ENCODE measurements at regions not wholly inside any gene's neighbourhood (a gene's known extent, or its start where the extent isn't known, plus 50 kb on each side); places are given as distances from the start of the nearest gene placed in this dataset.

GRCh38 chr3:13205567-13206143 lies 132.4 kb upstream of the IQSEC1 start:
- no peak overlapping the region for H2AFZ ChIP-seq (ENCODE audit: low read depth, low read length)
- no peaks in the 10 kb centered on the region for H3K79me2 ChIP-seq (ENCODE audit: low read length)
- H3K27ac ChIP-seq (ENCODE audit: low read length), result no peak overlapping the region
- no peaks in the 10 kb centered on the region for H4K20me1 ChIP-seq (ENCODE audit: insufficient read depth, low read length)
- no peaks in the 10 kb centered on the region for H3K4me1 ChIP-seq (ENCODE audit: low read length)
- no peak overlapping the region for H3K4me3 ChIP-seq (ENCODE audit: low read length)
- peaks cover 59% of the 10 kb centered on the region for H3K27me3 ChIP-seq (ENCODE audit: low read depth, low read length)
- no peak overlapping the region for H3K4me2 ChIP-seq (ENCODE audit: low read length)
- H3K9ac ChIP-seq (ENCODE audit: low read length), result no peak overlapping the region
- H3K9me3 ChIP-seq (ENCODE audit: insufficient read depth, low read length), result no peaks in the 10 kb centered on the region
- H3K36me3 ChIP-seq (replicated peaks; ENCODE audit: low read depth, low read length), result no peaks in the 10 kb centered on the region
- TF ChIP-seq CTCF (IDR thresholded peaks at IDR 0.05; ENCODE audit: low read depth, low read length), result no peak
- TF ChIP-seq EZH2phosphoT487 (IDR thresholded peaks at IDR 0.05; ENCODE audit: low read depth), result no peak

- H3K4me3 ChIP-seq (ENCODE audit: low read length), result no peak overlapping the region
- no peak overlapping the region for H3K4me2 ChIP-seq (ENCODE audit: low read length)
- H3K27ac ChIP-seq (ENCODE audit: low read length), result no peak overlapping the region
- H3K36me3 ChIP-seq (replicated peaks; ENCODE audit: low read depth, low read length), result no peaks in the 10 kb centered on the region
- H3K4me1 ChIP-seq (ENCODE audit: low read length), result no peaks in the 10 kb centered on the region
- H3K79me2 ChIP-seq (ENCODE audit: low read length), result no peaks in the 10 kb centered on the region
- no peaks in the 10 kb centered on the region for H3K9me3 ChIP-seq (ENCODE audit: insufficient read depth, low read length)
- no peak for TF ChIP-seq EZH2phosphoT487 (IDR thresholded peaks at IDR 0.05; ENCODE audit: low read depth)
- TF ChIP-seq CTCF (IDR thresholded peaks at IDR 0.05; ENCODE audit: low read depth, low read length), result no peak
- peaks cover 59% of the 10 kb centered on the region for H3K27me3 ChIP-seq (ENCODE audit: low read depth, low read length)
- no peak overlapping the region for H3K9ac ChIP-seq (ENCODE audit: low read length)
- H4K20me1 ChIP-seq (ENCODE audit: insufficient read depth, low read length), result no peaks in the 10 kb centered on the region
- H2AFZ ChIP-seq (ENCODE audit: low read depth, low read length), result no peak overlapping the region
Measured at GRCh38 chr3:13204177-13204581, 130.9 kb upstream of the IQSEC1 start.

GRCh38 chr3:13203398-13204176 lies 130.4 kb upstream of the IQSEC1 start:
- no peaks in the 10 kb centered on the region for H4K20me1 ChIP-seq (ENCODE audit: insufficient read depth, low read length)
- TF ChIP-seq EZH2phosphoT487 (IDR thresholded peaks at IDR 0.05; ENCODE audit: low read depth), result no peak
- TF ChIP-seq CTCF (IDR thresholded peaks at IDR 0.05; ENCODE audit: low read depth, low read length), result no peak

GRCh38 chr3:13202744-13203397 lies 129.6 kb upstream of the IQSEC1 start:
- H4K20me1 ChIP-seq (ENCODE audit: insufficient read depth, low read length), result no peaks in the 10 kb centered on the region
- TF ChIP-seq EZH2phosphoT487 (IDR thresholded peaks at IDR 0.05; ENCODE audit: low read depth), result no peak
- TF ChIP-seq CTCF (IDR thresholded peaks at IDR 0.05; ENCODE audit: low read depth, low read length), result no peak
- no peak overlapping the region for H3K4me3 ChIP-seq (ENCODE audit: low read length)
- no peaks in the 10 kb centered on the region for H3K36me3 ChIP-seq (replicated peaks; ENCODE audit: low read depth, low read length)
- no peaks in the 10 kb centered on the region for H3K79me2 ChIP-seq (ENCODE audit: low read length)
- no peaks in the 10 kb centered on the region for H3K4me1 ChIP-seq (ENCODE audit: low read length)
- no peak overlapping the region for H3K4me2 ChIP-seq (ENCODE audit: low read length)
- no peaks in the 10 kb centered on the region for H3K9me3 ChIP-seq (ENCODE audit: insufficient read depth, low read length)
- H2AFZ ChIP-seq (ENCODE audit: low read depth, low read length), result no peak overlapping the region
- H3K27ac ChIP-seq (ENCODE audit: low read length), result no peak overlapping the region
- peaks cover 58% of the 10 kb centered on the region for H3K27me3 ChIP-seq (ENCODE audit: low read depth, low read length)
- no peak overlapping the region for H3K9ac ChIP-seq (ENCODE audit: low read length)

More at GRCh38 chr3:13203398-13204176, 130.4 kb upstream of the IQSEC1 start:
- H3K79me2 ChIP-seq (ENCODE audit: low read length), result no peaks in the 10 kb centered on the region
- no peak overlapping the region for H3K9ac ChIP-seq (ENCODE audit: low read length)
- H3K4me3 ChIP-seq (ENCODE audit: low read length), result no peak overlapping the region
- H3K36me3 ChIP-seq (replicated peaks; ENCODE audit: low read depth, low read length), result no peaks in the 10 kb centered on the region
- H2AFZ ChIP-seq (ENCODE audit: low read depth, low read length), result no peak overlapping the region
- no peak overlapping the region for H3K4me2 ChIP-seq (ENCODE audit: low read length)
- H3K9me3 ChIP-seq (ENCODE audit: insufficient read depth, low read length), result no peaks in the 10 kb centered on the region
- H3K4me1 ChIP-seq (ENCODE audit: low read length), result no peaks in the 10 kb centered on the region
- H3K27me3 ChIP-seq (ENCODE audit: low read depth, low read length), result peaks cover 58% of the 10 kb centered on the region
- H3K27ac ChIP-seq (ENCODE audit: low read length), result no peak overlapping the region
